ENCODE measurements at regions not wholly inside any gene's neighbourhood (a gene's known extent, or its start where the extent isn't known, plus 50 kb on each side); places are given as distances from the start of the nearest gene placed in this dataset.

GRCh38 chr22:48860557-48860956 is 967.1 kb downstream of the BRD1 start:
- Histone ChIP-seq H4K20me1 (ENCODE audit: control insufficient read depth, insufficient read depth, low read depth, low read length) (no peaks in the 10 kb centered on the region), H3F3A (ENCODE audit: control insufficient read depth, insufficient read depth) (no peaks in the 10 kb centered on the region), H3K27me3 (ENCODE audit: control insufficient read depth, low read length) (no peaks in the 10 kb centered on the region), H3K4me3 (ENCODE audit: low read length) (no peak overlapping the region), H3K79me2 (ENCODE audit: control insufficient read depth, low read length) (no peaks in the 10 kb centered on the region), H3K4me2 (ENCODE audit: low read length) (no peak overlapping the region), H3K36me3 (ENCODE audit: control insufficient read depth, low read length) (no peaks in the 10 kb centered on the region), H3K9me3 (ENCODE audit: control insufficient read depth, insufficient read depth, low read length) (no peaks in the 10 kb centered on the region), H3K9me2 (replicated peaks; ENCODE audit: control insufficient read depth, low read length) (no peaks in the 10 kb centered on the region), H3K4me1 (ENCODE audit: control insufficient read depth, low read length) (no peaks in the 10 kb centered on the region), H3K27ac (ENCODE audit: low read depth, low read length) (no peak overlapping the region)
- no peak for TF ChIP-seq CTCF (IDR thresholded peaks at IDR 0.05; ENCODE audit: low read depth, low read length, poor library complexity, severe bottlenecking)
- TF ChIP-seq EZH2phosphoT487 (IDR thresholded peaks at IDR 0.05; ENCODE audit: borderline replicate concordance, low read length) = no peak

DNA sequence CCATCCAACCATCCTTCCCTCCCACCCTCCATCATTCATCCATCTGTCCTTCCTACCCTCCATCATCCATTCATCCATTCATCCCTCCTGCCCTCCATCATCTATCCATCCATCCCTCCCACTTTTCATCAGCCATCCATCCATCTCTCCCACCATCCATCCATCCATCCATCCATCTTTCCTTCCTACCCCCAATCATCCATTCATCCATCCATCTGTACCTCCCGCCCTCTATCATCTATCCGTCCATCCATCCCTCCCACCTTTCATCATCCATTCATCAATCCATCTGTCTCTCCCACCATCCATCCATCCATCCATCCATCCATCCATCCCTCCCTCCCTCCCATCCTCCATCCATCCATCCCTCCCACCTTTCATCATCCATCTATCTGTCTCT is 968.8 kb downstream of the BRD1 start:
- H3K4me3 ChIP-seq (ENCODE audit: low read length) = no peak overlapping the region
- no peaks in the 10 kb centered on the region for H4K20me1 ChIP-seq (ENCODE audit: control insufficient read depth, insufficient read depth, low read depth, low read length)
- no peaks in the 10 kb centered on the region for H3F3A ChIP-seq (ENCODE audit: control insufficient read depth, insufficient read depth)
- no peaks in the 10 kb centered on the region for H3K9me2 ChIP-seq (replicated peaks; ENCODE audit: control insufficient read depth, low read length)
- no peak overlapping the region for H3K27ac ChIP-seq (ENCODE audit: low read depth, low read length)
- H3K9me3 ChIP-seq (ENCODE audit: control insufficient read depth, insufficient read depth, low read length) = no peaks in the 10 kb centered on the region
- no peak for TF ChIP-seq CTCF (IDR thresholded peaks at IDR 0.05; ENCODE audit: low read depth, low read length, poor library complexity, severe bottlenecking)
- no peak for TF ChIP-seq EZH2phosphoT487 (IDR thresholded peaks at IDR 0.05; ENCODE audit: borderline replicate concordance, low read length)
- H3K4me1 ChIP-seq (ENCODE audit: control insufficient read depth, low read length) = no peaks in the 10 kb centered on the region
- no peaks in the 10 kb centered on the region for H3K79me2 ChIP-seq (ENCODE audit: control insufficient read depth, low read length)
- no peaks in the 10 kb centered on the region for H3K27me3 ChIP-seq (ENCODE audit: control insufficient read depth, low read length)
- no peaks in the 10 kb centered on the region for H3K36me3 ChIP-seq (ENCODE audit: control insufficient read depth, low read length)
- H3K4me2 ChIP-seq (ENCODE audit: low read length) = no peak overlapping the region

DNA sequence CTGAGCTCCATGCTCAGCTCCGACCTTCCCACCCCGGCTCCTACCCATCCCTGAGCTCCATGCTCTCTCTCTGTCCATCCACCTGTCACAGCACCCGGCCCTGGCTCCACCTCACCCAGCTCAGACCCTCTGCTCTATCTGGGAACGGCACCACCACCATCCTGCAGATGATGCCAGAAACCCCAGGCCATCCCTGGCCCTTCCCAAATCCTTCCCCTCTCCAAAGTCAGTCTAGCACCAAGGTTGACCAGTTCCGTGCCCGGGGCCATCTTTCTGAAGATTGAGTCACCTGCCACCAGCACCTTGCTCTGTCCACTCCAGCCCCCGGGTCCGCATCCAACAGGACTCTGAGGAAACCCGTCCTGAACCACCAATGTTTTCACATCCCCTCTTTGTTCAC is 969.6 kb downstream of the BRD1 start:
- Histone ChIP-seq H3K36me3 (ENCODE audit: control insufficient read depth, low read length) (no peaks in the 10 kb centered on the region), H3K9me3 (ENCODE audit: control insufficient read depth, insufficient read depth, low read length) (no peaks in the 10 kb centered on the region), H3K27me3 (ENCODE audit: control insufficient read depth, low read length) (no peaks in the 10 kb centered on the region), H3K4me1 (ENCODE audit: control insufficient read depth, low read length) (no peaks in the 10 kb centered on the region), H3K9me2 (replicated peaks; ENCODE audit: control insufficient read depth, low read length) (no peaks in the 10 kb centered on the region), H3K4me3 (ENCODE audit: low read length) (no peak overlapping the region), H4K20me1 (ENCODE audit: control insufficient read depth, insufficient read depth, low read depth, low read length) (no peaks in the 10 kb centered on the region), H3K79me2 (ENCODE audit: control insufficient read depth, low read length) (no peaks in the 10 kb centered on the region), H3F3A (ENCODE audit: control insufficient read depth, insufficient read depth) (no peaks in the 10 kb centered on the region), H3K27ac (ENCODE audit: low read depth, low read length) (no peak overlapping the region), H3K4me2 (ENCODE audit: low read length) (no peak overlapping the region)
- no peak for TF ChIP-seq CTCF (IDR thresholded peaks at IDR 0.05; ENCODE audit: low read depth, low read length, poor library complexity, severe bottlenecking)
- no peak for TF ChIP-seq EZH2phosphoT487 (IDR thresholded peaks at IDR 0.05; ENCODE audit: borderline replicate concordance, low read length)
